ENCODE measurements at regions not wholly inside any gene's neighbourhood (a gene's known extent, or its start where the extent isn't known, plus 50 kb on each side); places are given as distances from the start of the nearest gene placed in this dataset.
"Not testable (repeated sequence)": the region's sequence is repeated elsewhere in the genome, so short reads cannot be mapped to it uniquely, and the experiment has no call there.

DNA sequence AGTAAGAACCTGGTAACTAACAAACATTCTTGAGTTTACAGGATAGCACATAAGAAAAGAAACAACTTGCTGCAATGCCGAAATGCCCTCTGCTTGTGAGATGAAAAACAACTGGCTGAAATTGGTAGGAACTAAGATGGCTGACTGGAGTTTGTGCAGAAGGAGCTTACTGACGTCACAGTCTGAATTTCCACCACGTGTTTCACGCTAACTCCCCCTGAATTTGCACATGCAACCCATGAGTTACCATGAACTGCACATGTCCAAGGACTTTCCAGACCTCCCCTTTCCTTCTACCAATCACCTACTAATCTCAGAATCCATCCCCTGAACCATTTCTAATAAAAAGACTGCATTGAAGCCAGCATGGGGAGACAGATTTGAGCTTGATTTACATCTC lies 86.3 kb upstream of the KCND2 start:
- Histone ChIP-seq H3K4me1 (ENCODE audit: control insufficient read depth in 1 of 2, insufficient read depth in 2 of 2, low read length in 2 of 2) (peaks cover 8 to 10% of the 10 kb centered on the region in 2 donors), H3K27me3 (ENCODE audit: control insufficient read depth in 1 of 2, insufficient read depth in 2 of 2, low read length in 1 of 2) (no peaks in the 10 kb centered on the region), H3K27ac (ENCODE audit: low read depth in 1 of 2, low read length in 2 of 2) (no peak overlapping the region), H3K9me3 (ENCODE audit: control insufficient read depth, low read length) (no peaks in the 10 kb centered on the region), H3K4me3 (ENCODE audit: low read length in 2 of 2) (no peak overlapping the region), H3K36me3 (ENCODE audit: control insufficient read depth in 1 of 2, insufficient read depth in 2 of 2, low read length in 1 of 2) (no peaks in the 10 kb centered on the region)
- intact Hi-C loops (cut with DNase I) = no loop called here
- no peak for DNase-seq
- WGBS, 2 donors = 94 to 96% methylated on average over 4 of the region's 4 CpGs
- ATAC-seq (ENCODE audit: low FRiP score) = no peak

DNA sequence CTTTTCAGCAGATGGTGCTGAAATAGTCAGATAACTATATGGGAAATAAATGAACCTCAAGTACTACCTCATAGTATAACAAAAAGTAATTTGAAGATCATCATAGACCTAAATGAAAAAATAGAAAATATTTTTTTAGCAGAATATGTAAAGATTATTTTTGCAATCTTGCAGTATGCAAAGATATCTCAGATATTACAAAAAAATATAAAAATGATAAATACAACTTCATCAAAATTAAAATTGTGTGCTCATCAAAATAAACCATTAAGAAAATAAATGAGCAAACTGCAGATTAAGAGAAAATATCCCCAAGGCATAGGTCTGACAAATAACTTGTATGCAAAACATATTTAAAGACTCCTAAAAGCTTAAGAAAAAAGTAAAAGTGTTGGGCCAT lies 83.4 kb upstream of the KCND2 start:
- Histone ChIP-seq H3K27ac (ENCODE audit: low read depth in 1 of 2, low read length in 2 of 2) (no peak overlapping the region), H3K36me3 (ENCODE audit: control insufficient read depth in 1 of 2, insufficient read depth in 2 of 2, low read length in 1 of 2) (no peaks in the 10 kb centered on the region), H3K4me3 (ENCODE audit: low read length in 2 of 2) (no peak overlapping the region), H3K4me1 (ENCODE audit: control insufficient read depth in 1 of 2, insufficient read depth in 2 of 2, low read length in 2 of 2) (peaks cover 8 to 10% of the 10 kb centered on the region in 2 donors), H3K27me3 (ENCODE audit: control insufficient read depth in 1 of 2, insufficient read depth in 2 of 2, low read length in 1 of 2) (no peaks in the 10 kb centered on the region), H3K9me3 (ENCODE audit: control insufficient read depth, low read length) (no peaks in the 10 kb centered on the region)
- intact Hi-C loops (cut with DNase I) = no loop called here
- DNase-seq = no peak
- no peak for ATAC-seq (ENCODE audit: low FRiP score)

DNA sequence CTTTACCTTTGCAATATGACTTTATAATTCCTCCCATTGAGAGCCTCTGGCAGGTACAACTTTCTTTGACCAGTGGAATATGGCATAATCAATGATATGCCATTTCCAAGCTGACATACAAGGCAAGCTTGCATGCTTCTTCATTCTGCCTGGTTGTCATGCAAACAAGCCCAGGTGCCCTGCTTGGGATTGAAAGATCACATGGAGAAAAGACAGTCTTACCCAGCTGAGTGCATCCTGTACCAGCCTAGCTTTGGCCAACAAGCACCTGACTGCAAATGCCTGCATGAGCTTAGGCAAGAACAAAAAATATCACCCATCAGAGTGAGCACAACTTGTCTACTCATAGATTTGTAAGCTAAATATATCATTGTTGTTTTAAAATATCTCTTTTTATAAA lies 82.9 kb upstream of the KCND2 start:
- ATAC-seq (ENCODE audit: low FRiP score) (no peak), DNase-seq (no peak)
- Histone ChIP-seq H3K4me1 (ENCODE audit: control insufficient read depth in 1 of 2, insufficient read depth in 2 of 2, low read length in 2 of 2) (peaks cover 4 to 5% of the 10 kb centered on the region in 2 donors), H3K27ac (ENCODE audit: low read depth in 1 of 2, low read length in 2 of 2) (no peak overlapping the region), H3K9me3 (ENCODE audit: control insufficient read depth, low read length) (no peaks in the 10 kb centered on the region), H3K27me3 (ENCODE audit: control insufficient read depth in 1 of 2, insufficient read depth in 2 of 2, low read length in 1 of 2) (no peaks in the 10 kb centered on the region), H3K4me3 (ENCODE audit: low read length in 2 of 2) (no peak overlapping the region), H3K36me3 (ENCODE audit: control insufficient read depth in 1 of 2, insufficient read depth in 2 of 2, low read length in 1 of 2) (no peaks in the 10 kb centered on the region)
- intact Hi-C loops (cut with DNase I) = no loop called here

DNA sequence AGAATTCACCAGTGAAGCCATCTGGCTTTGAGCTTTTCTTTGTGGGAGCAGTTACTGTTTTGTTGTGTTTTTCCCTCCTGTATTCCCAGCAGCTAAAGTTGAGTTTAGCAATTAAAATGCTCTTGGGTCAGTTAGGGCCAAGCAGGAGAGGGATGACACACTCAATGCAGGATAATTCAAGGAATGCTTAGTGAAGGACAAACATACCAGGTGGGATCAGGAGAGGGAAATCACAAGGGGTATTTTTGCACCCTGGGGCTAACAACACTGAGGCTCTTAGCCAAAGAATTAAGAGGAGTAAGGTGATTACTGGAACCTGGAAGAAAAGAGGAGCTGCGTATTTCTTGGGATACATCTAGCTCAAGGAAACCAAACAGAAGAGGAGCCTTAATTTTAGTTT lies 82.4 kb upstream of the KCND2 start:
- H3K4me1 ChIP-seq (ENCODE audit: control insufficient read depth in 1 of 2, insufficient read depth in 2 of 2, low read length in 2 of 2) = peaks cover under 1 to 2% of the 10 kb centered on the region in 2 donors
- no peak overlapping the region for H3K4me3 ChIP-seq (ENCODE audit: low read length in 2 of 2)
- DNase-seq (no peak), ATAC-seq (ENCODE audit: low FRiP score) (no peak)
- no peaks in the 10 kb centered on the region for H3K9me3 ChIP-seq (ENCODE audit: control insufficient read depth, low read length)
- WGBS, 2 donors = 86 to 93% methylated on average over 1 of the region's 1 CpG
- H3K27ac ChIP-seq (ENCODE audit: low read depth in 1 of 2, low read length in 2 of 2) = no peak overlapping the region
- no peaks in the 10 kb centered on the region for H3K27me3 ChIP-seq (ENCODE audit: control insufficient read depth in 1 of 2, insufficient read depth in 2 of 2, low read length in 1 of 2)
- intact Hi-C loops (cut with DNase I) = no loop called here
- H3K36me3 ChIP-seq (ENCODE audit: control insufficient read depth in 1 of 2, insufficient read depth in 2 of 2, low read length in 1 of 2) = no peaks in the 10 kb centered on the region

DNA sequence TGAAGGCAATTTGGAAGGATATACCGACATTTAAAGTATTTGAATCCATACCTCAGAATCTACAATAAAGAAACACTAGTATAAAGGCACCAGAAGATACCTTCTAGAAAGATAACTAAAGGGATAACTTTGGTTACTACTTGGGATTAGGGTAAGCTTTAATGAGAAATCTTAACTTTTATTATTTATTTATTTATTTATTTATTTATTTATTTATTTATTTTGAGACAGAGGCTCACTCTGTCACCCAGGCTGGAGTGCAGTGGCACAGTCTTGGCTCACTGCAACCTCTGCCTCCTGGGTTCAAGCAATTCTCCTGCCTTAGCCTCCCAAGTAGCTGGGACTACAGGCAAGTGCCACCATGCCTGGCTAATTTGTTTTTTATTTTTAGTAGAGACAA lies 81.6 kb upstream of the KCND2 start:
- DNase-seq; ATAC-seq (ENCODE audit: low FRiP score); H3K4me1 ChIP-seq (ENCODE audit: control insufficient read depth in 1 of 2, insufficient read depth in 2 of 2, low read length in 2 of 2); intact Hi-C loops (cut with DNase I); H3K9me3 ChIP-seq (ENCODE audit: control insufficient read depth, low read length); H3K27ac ChIP-seq (ENCODE audit: low read depth in 1 of 2, low read length in 2 of 2); H3K27me3 ChIP-seq (ENCODE audit: control insufficient read depth in 1 of 2, insufficient read depth in 2 of 2, low read length in 1 of 2); H3K36me3 ChIP-seq (ENCODE audit: control insufficient read depth in 1 of 2, insufficient read depth in 2 of 2, low read length in 1 of 2); H3K4me3 ChIP-seq (ENCODE audit: low read length in 2 of 2): not testable (repeated sequence)
- WGBS, 2 donors = 92 to 96% methylated on average over 1 of the region's 1 CpG

DNA sequence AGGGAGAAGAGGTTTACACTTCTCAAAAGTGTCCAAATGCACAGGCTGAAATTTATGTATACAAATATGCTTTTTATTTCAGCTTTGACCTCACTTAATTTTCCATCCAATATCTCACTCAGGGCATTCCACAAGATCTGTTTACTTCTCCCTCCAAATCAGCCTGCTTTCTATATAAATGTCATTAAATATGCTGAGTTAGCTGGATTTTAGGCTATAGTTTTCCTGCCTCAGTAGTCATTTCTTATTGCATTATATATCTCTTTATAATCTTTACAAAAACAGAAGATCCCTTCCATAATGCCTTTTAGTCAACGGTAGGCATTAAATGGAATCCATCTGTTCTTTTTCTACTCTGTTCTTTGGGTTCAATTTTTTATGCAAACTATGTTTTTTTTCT lies 71.7 kb upstream of the KCND2 start:
- no peak overlapping the region for H3K27ac ChIP-seq (ENCODE audit: low read depth in 1 of 2, low read length in 2 of 2)
- no peaks in the 10 kb centered on the region for H3K9me3 ChIP-seq (ENCODE audit: control insufficient read depth, low read length)
- WGBS, 2 donors = 66 to 87% methylated on average over 1 of the region's 1 CpG
- ATAC-seq (ENCODE audit: low FRiP score) = no peak
- no peak for DNase-seq
- intact Hi-C loops (cut with DNase I) = no loop called here
- H3K27me3 ChIP-seq (ENCODE audit: control insufficient read depth in 1 of 2, insufficient read depth in 2 of 2, low read length in 1 of 2) = no peaks in the 10 kb centered on the region
- H3K4me3 ChIP-seq (ENCODE audit: low read length in 2 of 2) = no peak overlapping the region
- no peaks in the 10 kb centered on the region for H3K4me1 ChIP-seq (ENCODE audit: control insufficient read depth in 1 of 2, insufficient read depth in 2 of 2, low read length in 2 of 2)
- no peaks in the 10 kb centered on the region for H3K36me3 ChIP-seq (ENCODE audit: control insufficient read depth in 1 of 2, insufficient read depth in 2 of 2, low read length in 1 of 2)

DNA sequence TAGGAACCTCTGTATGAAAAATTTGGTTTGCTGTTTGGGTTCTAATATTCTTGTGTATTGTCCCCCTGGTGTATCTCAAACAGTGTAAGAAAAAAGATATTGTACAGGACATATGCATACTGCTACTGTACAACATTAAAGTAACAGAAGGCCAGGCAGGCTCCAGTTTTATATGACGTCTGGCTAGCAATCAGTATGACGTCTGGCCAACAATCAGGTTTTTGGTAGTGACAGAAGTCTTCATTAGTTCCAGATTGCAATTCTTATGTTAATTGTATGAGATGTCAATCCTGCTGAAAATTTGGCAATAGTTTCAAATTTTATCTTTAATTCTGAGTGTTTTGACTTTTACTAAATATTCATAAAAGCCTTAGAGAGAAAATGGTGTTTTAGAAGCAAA lies 67.9 kb upstream of the KCND2 start:
- Histone ChIP-seq H3K27me3 (ENCODE audit: control insufficient read depth in 1 of 2, insufficient read depth in 2 of 2, low read length in 1 of 2) (no peaks in the 10 kb centered on the region), H3K9me3 (ENCODE audit: control insufficient read depth, low read length) (no peaks in the 10 kb centered on the region), H3K36me3 (ENCODE audit: control insufficient read depth in 1 of 2, insufficient read depth in 2 of 2, low read length in 1 of 2) (no peaks in the 10 kb centered on the region), H3K4me3 (ENCODE audit: low read length in 2 of 2) (no peak overlapping the region), H3K4me1 (ENCODE audit: control insufficient read depth in 1 of 2, insufficient read depth in 2 of 2, low read length in 2 of 2) (no peaks in the 10 kb centered on the region), H3K27ac (ENCODE audit: low read depth in 1 of 2, low read length in 2 of 2) (no peak overlapping the region)
- 28 to 35% methylated on average over 2 of the region's 2 CpGs for WGBS, 2 donors
- ATAC-seq (ENCODE audit: low FRiP score) (no peak), DNase-seq (no peak)
- intact Hi-C loops (cut with DNase I) = no loop called here

DNA sequence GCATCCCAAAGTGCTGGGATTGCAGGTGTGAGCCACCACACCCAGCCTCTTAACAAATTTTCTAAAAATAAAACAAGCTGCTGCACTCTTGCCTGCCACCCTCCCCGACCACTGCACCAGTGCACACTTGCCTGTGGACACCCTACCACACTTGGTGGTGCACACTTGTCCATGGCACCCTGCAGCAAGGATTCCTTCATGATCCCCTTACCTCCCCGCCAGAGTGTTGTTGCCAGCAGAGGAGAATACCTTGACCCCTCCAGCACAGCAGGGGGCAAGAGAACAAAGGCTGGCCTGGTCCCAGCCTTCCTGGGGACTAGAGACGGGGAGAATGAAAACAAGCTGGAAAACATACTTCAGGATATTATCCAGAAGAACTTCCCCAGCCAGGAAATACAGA lies 65.9 kb upstream of the KCND2 start:
- Histone ChIP-seq H3K4me3 (ENCODE audit: low read length in 2 of 2) (no peak overlapping the region), H3K9me3 (ENCODE audit: control insufficient read depth, low read length) (no peaks in the 10 kb centered on the region), H3K36me3 (ENCODE audit: control insufficient read depth in 1 of 2, insufficient read depth in 2 of 2, low read length in 1 of 2) (no peaks in the 10 kb centered on the region), H3K27me3 (ENCODE audit: control insufficient read depth in 1 of 2, insufficient read depth in 2 of 2, low read length in 1 of 2) (no peaks in the 10 kb centered on the region), H3K4me1 (ENCODE audit: control insufficient read depth in 1 of 2, insufficient read depth in 2 of 2, low read length in 2 of 2) (no peaks in the 10 kb centered on the region), H3K27ac (ENCODE audit: low read depth in 1 of 2, low read length in 2 of 2) (no peak overlapping the region)
- DNase-seq (no peak), ATAC-seq (ENCODE audit: low FRiP score) (no peak)
- intact Hi-C loops (cut with DNase I) = no loop called here
- WGBS, 2 donors = 72% methylated on average over 3 of the region's 3 CpGs

DNA sequence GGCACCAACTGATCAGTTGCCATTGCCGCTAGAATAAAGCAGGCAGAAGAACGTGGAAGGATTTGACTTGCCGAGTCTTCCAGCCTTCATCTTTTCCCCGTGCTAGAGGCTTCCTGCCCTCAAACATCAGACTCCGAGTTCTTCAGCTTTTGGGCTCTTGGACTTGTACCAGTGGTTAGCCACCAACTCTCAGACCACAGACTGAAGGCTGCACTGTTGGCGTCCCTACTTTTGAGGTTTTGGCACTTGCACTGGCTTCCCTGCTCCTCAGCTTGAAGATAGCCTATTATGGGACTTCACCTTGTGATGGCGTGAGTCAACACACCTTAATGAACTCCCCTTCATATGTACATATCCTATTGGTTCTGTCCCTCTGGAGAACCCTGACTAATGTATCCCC lies 57.3 kb upstream of the KCND2 start:
- no peak overlapping the region for H3K4me3 ChIP-seq (ENCODE audit: low read length in 2 of 2)
- ATAC-seq (ENCODE audit: low FRiP score) = no peak
- DNase-seq = no peak
- no peaks in the 10 kb centered on the region for H3K36me3 ChIP-seq (ENCODE audit: control insufficient read depth in 1 of 2, insufficient read depth in 2 of 2, low read length in 1 of 2)
- no peaks in the 10 kb centered on the region for H3K9me3 ChIP-seq (ENCODE audit: control insufficient read depth, low read length)
- intact Hi-C loops (cut with DNase I) = no loop called here
- WGBS, 2 donors = 88 to 94% methylated on average over 7 of the region's 7 CpGs
- H3K27ac ChIP-seq (ENCODE audit: low read depth in 1 of 2, low read length in 2 of 2) = no peak overlapping the region
- H3K27me3 ChIP-seq (ENCODE audit: control insufficient read depth in 1 of 2, insufficient read depth in 2 of 2, low read length in 1 of 2) = no peaks in the 10 kb centered on the region
- no peaks in the 10 kb centered on the region for H3K4me1 ChIP-seq (ENCODE audit: control insufficient read depth in 1 of 2, insufficient read depth in 2 of 2, low read length in 2 of 2)

DNA sequence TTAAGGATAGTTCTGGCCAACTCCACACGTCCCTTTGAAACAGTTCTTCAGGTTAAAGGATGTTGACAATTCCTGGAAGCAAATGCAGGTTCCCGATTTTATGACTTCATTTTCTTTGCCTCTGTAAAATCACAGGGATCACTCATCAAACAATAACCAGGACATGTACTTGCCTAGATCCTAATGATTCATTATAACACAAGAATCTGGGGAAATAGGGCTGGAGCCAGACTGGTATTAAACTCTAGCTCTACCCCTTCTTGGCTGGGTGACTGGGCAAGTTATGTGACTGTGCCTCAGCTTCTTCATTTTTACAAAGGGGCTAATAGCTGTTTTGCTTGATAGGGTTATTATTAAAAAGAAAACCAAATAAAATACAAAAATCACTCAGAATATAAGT lies 56.0 kb upstream of the KCND2 start:
- Histone ChIP-seq H3K36me3 (ENCODE audit: control insufficient read depth in 1 of 2, insufficient read depth in 2 of 2, low read length in 1 of 2) (no peaks in the 10 kb centered on the region), H3K27ac (ENCODE audit: low read depth in 1 of 2, low read length in 2 of 2) (no peak overlapping the region), H3K27me3 (ENCODE audit: control insufficient read depth in 1 of 2, insufficient read depth in 2 of 2, low read length in 1 of 2) (no peaks in the 10 kb centered on the region), H3K4me3 (ENCODE audit: low read length in 2 of 2) (no peak overlapping the region), H3K9me3 (ENCODE audit: control insufficient read depth, low read length) (no peaks in the 10 kb centered on the region), H3K4me1 (ENCODE audit: control insufficient read depth in 1 of 2, insufficient read depth in 2 of 2, low read length in 2 of 2) (no peaks in the 10 kb centered on the region)
- intact Hi-C loops (cut with DNase I) = no loop called here
- WGBS, 2 donors = 50 to 63% methylated on average over 2 of the region's 2 CpGs
- no peak for ATAC-seq (ENCODE audit: low FRiP score)
- DNase-seq = no peak

Measured in aorta (tissue), 5 donors.